GM03348 (cell line): ENCODE measurements at regions not wholly inside any gene's neighbourhood (a gene's known extent, or its start where the extent isn't known, plus 50 kb on each side); places are given as distances from the start of the nearest gene placed in this dataset.

Source experiments
- DNase-seq: peaks from one replicate; pipeline ENCODE4 v3.0.0; 2012; ENCODE audit warnings: low spot score

DNA sequence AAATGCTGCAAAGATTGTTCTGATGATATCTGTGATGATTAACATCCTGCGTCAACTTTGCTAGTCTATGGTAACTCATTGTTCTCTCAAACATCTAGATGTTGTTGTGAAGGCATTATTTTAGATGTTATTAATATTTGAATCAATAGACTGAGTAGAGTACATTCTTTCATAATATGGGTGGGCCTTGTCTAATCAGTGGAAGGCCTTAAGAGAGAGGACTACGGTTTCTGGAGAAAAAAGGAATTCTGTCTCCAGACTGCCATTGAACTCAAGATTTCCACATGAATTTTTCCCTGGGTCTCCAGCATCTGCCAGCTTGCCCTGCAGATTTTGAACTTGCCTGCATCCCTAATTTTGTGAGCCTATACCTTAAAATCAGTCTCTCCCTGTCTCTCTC is 2381.1 kb upstream of the AGA start:
- DNase-seq = no peak

DNA sequence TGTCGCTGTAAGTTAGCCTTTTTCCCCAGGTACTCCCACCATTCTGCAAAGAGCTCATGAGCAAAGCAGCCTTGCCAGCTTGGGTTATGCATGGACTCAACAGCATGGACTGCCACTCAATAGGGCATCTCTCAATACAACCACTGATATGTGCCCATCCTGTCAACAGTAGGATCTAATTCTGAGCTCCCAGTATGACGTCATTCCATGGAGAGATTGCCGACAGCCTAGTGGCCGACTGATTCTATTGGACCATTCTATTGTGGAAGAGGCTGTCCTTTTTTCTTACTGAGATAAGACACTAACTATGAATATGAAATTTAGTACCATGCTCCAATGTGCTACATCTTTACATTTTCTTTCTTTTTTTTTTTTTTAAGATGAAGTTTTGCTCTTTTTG is 2389.0 kb upstream of the AGA start:
- no peak for DNase-seq

DNA sequence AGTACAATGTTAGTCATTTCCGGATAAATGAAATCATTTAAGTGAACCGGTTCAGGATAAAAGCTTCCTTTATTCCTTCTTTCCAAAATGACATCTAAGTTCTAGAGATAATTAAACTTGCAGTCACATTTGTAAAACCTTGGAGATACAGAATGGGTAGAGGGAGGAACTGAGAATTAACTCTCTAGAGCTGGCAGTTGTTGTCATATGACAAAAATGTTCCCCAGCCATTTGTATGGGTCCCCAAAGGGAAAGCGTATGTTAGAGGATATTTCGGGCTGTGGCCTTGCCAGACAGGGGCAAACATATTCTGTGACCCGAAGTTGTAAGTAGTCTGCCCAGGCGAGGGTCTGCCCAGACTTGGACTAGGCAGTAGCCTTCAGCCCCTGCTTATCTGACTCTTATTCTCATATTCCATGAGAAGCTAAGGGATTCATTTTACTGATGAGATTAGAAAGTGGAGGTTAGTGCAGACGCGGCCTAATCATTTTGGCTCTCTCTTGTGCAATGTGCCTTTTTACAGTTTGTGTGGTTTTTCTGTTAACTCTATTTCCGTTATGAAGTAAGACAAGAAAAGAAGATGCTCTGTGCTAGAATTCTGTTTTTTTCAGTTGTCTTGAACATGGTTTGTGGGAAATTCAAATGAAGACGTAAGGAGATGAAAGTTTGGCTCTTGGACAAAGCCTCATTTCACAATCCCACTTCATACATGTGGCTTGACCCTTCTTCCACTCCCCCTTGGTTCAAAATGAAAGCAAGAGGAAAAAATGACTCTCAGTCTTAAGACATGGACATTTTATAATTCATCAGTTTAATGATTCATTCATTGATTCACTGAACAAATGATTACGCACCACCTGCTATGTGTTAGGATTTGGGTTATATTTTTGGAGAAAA is 2394.2 kb upstream of the AGA start:
- no peak for DNase-seq

DNA sequence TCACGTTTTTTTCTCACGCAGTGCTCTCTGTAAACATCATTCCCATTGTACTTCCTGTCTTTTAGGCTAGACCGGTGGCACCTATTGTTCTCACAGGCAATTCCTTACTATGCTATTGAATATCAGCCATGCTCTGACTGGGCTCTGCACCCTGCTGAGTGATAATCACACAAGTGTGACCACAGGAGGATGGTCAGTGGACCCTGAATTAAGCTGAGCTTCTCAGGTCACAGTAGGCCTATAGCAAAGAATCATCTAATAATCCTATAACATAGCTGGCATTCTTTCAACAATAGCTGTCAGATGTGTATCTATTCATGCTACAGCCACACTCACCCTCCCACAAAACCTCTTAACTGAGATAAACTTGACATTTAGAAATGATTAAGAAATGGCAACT is 2399.8 kb upstream of the TENM3 start:
- no peak for DNase-seq

DNA sequence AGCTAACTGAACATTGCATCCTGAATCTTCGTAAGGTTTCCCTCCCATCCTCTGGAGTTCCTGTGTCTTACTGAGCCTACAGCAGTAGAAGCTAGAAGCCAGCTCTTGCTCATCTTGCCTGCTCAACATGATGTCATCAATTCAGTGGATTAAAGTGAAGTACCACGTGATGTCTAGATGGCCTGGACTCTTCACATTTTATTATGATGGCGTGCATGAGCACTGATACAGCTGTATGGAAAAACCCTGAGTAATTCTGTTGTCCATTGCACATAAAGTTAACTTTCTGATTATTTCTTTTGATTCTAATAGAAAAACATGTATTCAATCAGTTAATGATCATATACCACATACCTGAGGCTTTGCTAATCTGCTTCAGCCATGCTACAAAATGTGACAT is 2387.7 kb upstream of the TENM3 start:
- no peak for DNase-seq

DNA sequence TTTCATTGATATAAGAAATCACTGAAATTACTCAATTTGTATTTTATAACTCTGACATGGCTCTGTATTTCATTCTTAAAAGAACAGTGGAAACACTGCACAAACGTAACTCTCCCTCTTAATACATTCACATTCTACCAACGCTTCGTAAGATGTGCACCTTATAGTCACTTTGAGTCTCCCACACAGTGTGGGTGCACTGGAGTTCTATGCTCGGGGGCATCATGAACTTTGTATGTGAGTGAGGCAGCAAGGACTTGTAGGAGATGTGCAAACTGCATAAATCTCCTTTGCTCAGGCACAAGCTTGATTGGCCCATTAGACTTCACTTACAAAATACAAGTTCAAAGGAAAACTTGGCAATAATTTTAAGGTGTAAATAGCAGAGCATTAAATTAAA is 2385.0 kb upstream of the TENM3 start:
- DNase-seq = no peak

DNA sequence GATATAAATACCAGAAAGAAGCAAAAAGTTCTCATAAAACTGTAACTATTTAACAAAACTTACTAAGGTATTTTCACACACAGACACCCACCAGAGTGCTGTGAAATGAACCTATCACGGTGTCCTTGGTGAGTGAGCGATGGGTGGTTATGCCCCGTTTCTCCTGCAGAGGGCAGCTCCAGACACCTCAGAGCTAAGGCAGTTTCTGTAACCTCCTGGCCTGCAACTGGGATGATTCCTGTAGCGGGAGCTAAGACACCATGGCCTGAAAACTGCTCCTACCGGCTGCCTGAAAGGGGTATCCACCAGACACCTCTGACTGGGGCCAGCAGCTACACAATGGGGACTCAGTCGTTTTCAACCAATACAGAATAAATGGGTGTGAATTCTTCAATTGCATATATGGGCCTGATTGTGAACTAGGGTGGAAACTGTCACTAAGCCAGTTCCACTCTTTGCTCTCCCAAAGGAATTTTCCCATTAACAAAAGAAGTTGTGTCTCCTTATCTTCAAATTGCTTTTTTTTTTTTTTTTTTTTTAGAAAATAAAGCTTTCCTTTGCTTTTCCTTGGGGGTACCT is 2375.8 kb upstream of the TENM3 start:
- peak; percentile 7 for DNase-seq

DNA sequence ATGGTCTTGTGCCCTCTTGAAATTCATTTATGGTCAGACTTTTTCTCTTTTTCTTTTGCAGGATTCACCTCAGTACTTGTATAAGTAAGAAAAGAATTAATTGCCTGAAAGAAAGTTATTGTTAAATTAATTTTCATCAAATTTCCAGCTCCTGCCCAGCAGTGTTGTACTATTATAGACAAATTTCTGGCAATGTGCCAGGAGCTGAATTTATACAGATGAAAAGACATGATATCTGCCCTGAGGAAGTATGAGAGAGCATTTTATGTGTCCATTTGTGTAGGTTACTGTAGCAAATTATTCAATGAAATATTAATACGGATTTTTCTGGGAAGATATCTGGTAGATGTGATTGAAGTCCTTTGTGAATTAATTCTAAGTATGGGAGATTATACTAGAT is 2371.5 kb upstream of the TENM3 start:
- no peak for DNase-seq

DNA sequence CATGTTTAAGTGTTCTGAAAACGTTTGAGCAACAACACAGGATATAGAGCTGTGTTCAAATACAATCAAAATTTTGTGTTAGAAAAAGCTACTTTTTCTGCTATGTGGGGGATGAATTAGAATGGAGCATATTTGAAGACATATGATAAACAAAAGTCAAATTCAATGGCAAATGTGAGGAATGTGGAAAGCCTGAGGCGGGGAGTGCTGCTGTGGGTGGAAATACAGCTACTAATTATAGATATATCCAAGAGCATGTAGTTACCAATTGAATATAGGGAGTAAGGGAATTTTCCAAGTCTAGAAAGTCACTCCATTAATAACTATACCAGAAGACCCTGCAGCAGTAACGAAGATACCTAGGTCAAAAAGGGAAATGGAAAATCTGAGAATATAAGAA is 2370.4 kb upstream of the TENM3 start:
- no peak for DNase-seq

DNA sequence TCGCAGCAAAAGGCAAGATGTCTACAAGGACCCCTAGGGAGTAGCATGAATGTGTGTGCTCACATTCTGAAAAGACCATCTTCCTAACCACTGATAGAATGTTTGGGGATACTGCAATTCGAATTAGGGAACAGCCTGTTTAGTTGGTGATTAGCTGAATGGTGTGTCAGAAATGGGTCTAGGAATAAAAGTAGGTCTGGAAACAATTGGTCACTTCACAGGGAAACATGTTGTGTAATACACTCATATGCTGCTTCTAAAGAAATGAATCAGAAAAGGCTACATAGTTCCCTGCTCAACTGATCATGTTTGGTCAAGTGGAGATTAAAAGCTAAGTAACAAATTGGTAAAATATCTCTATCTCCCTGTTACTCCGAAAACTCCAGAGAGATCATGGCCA is 2362.4 kb upstream of the TENM3 start:
- no peak for DNase-seq

DNA sequence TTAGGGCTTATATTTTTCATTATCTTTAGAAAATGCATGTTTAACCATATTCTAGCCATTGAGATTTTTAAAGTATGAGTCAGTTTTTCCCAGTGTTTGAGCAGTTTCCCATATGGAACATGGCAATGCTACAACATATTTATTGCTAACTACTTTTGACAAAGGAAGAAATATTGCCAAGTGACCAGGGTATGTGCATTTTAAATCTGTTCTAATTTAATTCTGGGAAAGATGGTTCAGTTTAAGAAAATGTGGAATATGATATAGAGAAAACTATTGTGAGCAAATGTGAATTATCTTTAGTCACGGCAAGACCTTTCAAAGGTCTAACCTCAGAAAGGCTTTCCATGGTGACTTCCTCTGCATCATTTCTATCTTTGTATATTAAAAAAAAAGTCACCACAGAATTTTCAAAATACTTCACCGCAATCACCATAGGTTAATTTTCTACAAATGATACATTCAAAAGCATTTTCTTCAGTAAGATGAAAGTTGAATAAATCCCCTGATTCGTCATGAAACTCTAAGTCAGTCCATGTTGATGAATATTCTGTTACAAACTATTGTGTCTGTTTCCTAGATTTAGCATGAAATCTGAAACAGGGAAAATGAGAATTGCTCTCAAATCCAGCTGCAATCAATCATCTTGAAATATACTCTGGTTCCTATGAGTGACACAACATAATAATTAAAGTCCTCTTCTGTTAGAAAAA is 2349.0 kb upstream of the TENM3 start:
- DNase-seq = no peak

DNA sequence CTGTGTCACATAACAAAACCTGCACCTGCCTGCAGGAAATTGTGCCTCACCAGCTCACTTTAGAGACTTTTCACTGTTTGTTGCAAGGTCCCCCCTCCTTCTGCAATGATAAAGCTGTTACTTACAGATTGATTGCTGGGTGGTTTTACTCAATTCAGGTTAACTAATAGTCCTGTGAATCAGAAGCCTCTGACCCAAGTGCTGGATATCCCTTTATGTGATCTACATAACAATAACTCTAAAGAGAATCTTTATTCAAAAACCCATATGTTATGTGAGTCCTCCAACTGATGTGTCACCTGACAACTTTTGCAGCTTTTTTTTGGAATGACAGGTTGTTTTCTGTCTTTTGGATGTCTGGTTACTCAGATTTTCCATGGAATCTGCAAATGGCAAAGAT is 2323.6 kb upstream of the TENM3 start:
- DNase-seq = no peak

DNA sequence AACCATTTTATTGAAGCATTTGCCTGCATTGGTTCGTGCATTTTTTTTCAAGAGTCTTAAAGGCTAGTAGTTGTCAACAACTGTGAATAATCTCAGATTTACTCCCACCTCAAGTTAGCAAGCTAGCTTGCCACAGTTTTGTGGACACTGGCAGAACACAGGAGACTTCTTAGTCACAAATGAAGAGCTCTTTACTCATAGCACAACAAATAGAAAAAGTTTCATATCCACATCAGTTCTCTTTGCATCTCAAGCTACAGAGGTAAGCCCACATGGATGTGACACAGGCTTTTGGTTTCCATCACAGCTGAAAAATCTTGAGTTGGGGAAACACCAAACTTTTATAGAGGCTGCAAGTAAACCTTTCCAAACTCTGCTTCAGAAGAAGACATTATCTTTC is 2315.7 kb upstream of the TENM3 start:
- DNase-seq = no peak

DNA sequence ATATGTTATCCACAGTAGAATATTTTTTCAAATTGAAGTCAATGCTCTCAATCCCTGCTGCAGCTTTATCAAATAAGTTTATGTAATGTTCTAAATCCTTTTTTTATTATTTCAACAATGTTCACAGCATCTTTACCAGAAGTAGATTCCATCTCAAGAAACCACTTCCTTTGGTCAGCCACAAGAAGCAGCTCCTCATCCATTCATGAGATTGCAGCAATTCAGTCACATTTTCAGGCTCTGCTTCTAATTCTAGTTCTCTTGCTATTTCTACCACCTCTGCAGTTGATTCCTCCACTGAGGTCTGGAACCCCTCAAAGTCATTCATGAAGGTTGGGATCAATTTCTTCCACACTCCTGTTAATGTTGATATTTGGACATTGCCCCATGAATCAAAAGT is 2301.3 kb upstream of the TENM3 start:
- DNase-seq = no peak

DNA sequence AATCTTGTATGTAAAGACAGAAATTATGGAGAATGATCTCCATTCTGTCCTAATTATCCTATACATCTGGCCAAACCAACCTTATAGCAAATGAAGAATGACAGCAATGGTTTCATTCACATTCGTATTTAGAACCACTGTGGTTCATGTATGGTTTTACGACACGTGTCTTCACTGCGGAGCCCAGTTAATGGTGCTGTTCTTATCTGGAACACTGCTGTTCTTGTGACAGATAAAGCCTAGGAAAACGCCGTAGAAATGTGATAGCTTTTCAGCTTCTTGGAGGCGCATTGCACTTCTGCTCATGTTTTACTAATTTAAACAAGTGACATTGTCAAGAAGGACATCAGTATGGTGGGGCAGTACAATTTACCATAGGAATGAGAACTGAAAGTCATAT is 2266.4 kb upstream of the TENM3 start:
- no peak for DNase-seq

DNA sequence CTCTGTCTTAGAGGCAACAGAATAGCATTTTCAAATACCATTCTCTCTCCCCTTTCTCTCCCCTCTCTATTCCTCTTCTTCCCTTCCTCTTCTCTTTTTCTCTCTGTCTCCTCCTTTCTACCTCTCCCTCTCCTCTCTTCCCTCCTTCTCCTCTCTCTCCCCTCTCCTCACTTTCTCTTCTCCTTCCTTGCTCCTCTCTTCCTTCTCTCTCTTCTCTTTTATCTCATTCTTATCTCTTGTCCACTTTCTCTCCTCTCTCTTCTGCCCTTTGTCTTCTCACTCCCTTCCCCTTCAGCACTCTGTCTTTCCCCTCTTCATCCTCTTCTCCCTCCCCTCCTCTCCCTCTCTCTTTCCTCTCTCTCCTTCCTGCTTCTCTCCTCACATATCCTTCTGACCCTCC is 2265.8 kb upstream of the TENM3 start:
- DNase-seq = no peak

DNA sequence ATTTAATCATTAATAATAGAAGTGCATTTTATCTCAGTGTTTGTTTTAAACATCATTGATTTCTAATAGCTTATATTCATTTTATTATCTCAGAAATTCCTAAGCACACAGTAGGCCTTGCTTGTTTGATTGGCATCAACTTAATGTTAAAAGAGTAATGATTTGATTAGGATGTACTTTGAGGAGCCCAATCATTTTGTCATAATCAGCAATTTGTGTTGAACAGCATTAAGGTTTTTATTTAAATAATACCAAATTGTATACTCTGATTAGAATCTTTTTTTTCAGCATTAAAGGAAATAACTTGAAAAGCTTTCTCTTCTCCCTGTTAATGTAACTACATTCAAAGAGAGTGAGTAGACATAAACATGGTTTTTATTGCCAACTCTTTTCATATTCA is 2262.0 kb upstream of the TENM3 start:
- DNase-seq = no peak

DNA sequence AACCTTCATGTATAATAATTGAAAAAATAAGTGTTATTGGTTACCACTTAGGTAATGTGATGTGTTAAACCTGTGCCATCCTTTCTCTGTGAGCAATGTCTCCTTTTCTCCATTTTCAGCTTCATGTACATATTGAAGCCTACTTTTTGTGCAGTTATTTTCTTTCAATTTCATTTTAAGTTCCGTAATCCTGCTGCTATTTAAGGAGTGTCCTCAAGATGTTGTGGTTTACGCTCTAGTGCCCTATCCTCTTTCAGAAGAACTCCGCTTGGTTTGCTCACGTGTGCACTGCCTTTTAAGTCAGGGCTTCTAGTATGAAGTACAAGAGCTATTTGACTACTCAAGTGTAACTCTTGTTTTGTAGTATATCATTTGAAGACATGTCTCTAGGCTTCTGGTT is 2253.2 kb upstream of the TENM3 start:
- no peak for DNase-seq

DNA sequence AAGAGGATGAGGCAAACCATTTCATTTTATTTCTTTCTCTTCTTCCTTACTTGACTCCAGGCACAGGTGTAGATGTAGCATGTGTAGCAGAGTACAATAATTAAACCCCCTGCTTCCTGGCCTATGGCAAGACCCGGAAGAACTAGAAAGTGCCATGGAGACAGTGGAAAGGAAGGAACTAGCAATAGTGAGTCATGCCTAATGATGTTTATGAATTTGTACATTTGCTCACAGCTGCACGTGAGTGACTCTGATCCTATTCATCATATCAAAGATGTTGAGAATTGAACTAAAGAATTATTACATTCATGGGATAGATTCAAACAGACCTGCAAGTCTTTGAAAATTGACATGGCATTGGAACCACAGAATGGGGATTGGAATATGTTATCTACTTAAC is 2233.9 kb upstream of the TENM3 start:
- DNase-seq = no peak

DNA sequence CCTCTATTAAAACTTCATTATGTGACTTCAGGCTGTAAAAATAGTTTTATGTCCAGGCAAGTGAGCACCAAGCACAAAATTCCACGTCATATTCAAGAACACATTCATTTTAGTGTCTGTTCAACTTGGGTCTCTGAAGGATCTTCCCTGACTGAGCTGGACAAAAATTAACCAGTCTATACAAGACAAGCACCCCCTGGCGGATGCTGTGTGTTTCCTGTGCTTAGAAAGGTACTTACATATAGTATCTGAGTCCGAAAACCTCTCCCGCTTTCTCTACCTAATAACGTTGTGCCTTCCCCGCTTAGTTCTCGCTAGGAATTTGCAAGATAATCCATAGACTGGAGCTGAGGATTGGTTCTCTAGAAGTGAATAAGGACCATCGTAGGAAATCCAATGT is 2214.5 kb upstream of the TENM3 start:
- no peak for DNase-seq

DNA sequence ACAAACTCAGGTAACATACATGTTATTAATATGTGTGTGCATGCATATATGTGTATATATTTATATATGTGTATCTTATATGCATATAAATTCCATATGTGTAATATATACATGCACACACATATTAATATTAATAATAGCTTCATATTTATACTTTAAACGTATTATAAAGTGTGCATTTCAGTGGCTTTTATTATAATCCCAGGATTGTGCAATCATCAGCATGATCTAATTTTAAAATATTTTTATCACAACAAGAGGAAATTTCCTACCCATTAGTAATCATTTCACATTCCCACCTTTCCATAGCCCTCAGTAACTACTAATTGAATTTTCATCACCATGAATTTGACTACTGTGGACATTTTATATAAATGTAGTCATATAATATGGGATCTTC is 2211.9 kb upstream of the TENM3 start:
- DNase-seq = no peak

DNA sequence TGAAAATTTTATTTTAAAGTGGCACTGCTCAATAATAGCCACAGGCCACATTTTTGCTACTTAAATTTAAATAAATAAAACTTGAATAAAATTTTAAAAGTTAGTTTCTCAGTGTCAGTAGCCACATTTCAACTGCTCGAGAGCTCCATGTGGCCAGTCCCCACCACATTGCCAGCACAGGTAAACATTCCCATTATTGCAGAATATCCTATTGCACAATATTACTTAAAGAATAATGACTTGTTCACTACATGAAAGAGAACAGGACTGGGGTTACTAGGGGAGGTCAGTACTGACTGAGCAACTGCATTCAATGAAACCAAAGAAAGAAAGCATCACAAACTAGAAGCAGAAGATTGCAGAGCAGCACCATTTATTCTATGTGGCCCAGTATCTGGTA is 2201.6 kb upstream of the TENM3 start:
- no peak for DNase-seq

DNA sequence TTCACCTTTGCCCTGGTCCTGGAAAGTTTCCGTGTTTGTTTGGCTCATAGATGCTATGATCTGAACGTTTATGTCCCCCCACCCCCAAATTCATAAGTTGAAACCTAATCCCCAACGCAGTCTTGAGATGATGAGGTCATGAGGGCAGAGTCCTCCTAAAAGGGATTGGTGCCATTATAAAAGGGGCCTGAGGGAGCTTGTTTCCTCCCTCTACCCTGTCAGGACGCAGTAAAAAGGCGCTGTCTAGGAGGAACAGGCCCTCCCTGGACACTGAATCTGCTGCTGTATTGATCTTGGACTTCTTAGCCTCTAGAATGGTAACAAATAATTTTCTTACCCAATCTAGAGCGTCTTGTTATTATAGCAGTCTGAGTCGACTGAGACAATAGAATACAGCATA is 2190.6 kb upstream of the TENM3 start:
- no peak for DNase-seq
